ENCODE measurements at regions not wholly inside any gene's neighbourhood (a gene's known extent, or its start where the extent isn't known, plus 50 kb on each side); places are given as distances from the start of the nearest gene placed in this dataset.

DNA sequence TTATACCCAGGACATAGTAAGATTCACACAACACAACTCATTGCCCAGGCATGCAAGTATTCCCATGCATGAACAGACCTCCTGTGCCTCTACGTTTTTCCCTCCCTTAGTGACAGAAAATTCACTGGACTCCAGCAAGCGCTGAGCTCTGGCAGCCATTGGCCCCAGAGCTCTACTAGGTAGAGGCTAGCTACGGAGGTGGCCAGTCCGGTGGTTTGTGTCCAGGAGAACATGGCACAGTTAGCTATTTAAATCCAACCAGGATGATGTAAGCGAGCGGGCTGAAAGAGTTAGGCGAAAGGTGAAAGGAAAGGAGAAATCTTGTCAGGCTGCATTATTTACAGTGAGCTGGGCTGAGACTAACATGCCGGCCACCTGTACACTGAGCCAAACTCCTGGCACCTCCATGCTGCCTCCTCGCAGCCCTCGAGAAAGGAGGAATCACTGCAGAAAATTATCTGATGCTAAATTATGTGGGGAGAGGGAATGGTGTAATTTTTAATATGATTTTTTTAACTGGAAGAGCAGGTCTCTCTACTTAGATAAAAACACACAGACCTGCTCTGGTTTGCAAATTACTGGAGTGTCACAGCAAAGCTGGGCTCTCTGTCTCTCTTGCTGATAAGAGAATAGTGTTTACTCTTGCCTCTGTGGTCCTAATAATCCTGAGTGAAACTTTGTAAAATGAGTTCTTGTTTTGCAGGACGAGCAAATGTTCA is 50.1 kb upstream of the ARMC2 start:
- Histone ChIP-seq H3K27me3 (replicated peaks) (no peaks in the 10 kb centered on the region), H3K4me3 (no peak overlapping the region)
- no peak for DNase-seq (ENCODE audit: low read depth in 1 of 2, low spot score in 2 of 2)

More for the DNA sequence above, 50.1 kb upstream of the ARMC2 start:
- Histone ChIP-seq H3K4me1 (replicated peaks) (no peaks in the 10 kb centered on the region), H3K36me3 (no peaks in the 10 kb centered on the region), H3K27ac (no peak overlapping the region), H3K9me3 (replicated peaks) (no peaks in the 10 kb centered on the region)
